ENCODE measurements at regions not wholly inside any gene's neighbourhood (a gene's known extent, or its start where the extent isn't known, plus 50 kb on each side); places are given as distances from the start of the nearest gene placed in this dataset.

- dilution Hi-C loops (cut with MboI; ENCODE audit: extremely low pct_ligation_motif_present, low sequenced_read_pairs): no loop called here
- no peak overlapping the region for H3K4me2 ChIP-seq (ENCODE audit: control insufficient read depth, extremely low read depth, insufficient read depth, low read depth, low read length)
- TF ChIP-seq CTCF (optimal IDR thresholded peaks at IDR 0.05 in 1 of 3, IDR thresholded peaks at IDR 0.05 in 1 of 3, conservative IDR thresholded peaks at IDR 0.05 in 1 of 3; ENCODE audit: extremely low read depth in 1 of 3, insufficient read depth in 2 of 3, low read length in 3 of 3) (no peak), EZH2 (IDR thresholded peaks at IDR 0.05; ENCODE audit: low read length) (no peak)
- peaks cover 8% of the 10 kb centered on the region for H3K9me3 ChIP-seq (ENCODE audit: control insufficient read depth, low read depth, low read length)
- no peak overlapping the region for H2AFZ ChIP-seq (ENCODE audit: control insufficient read depth, low read length)
- no peaks in the 10 kb centered on the region for H3K9me1 ChIP-seq (ENCODE audit: control insufficient read depth, extremely low read depth, insufficient read depth, low read length)
- peaks cover 4% of the 10 kb centered on the region for H3K27me3 ChIP-seq (ENCODE audit: control insufficient read depth, extremely low read depth, insufficient read depth, low read length)
- H3K36me3 ChIP-seq (ENCODE audit: control insufficient read depth in 2 of 2, extremely low read depth in 1 of 2, insufficient read depth in 2 of 2, low read length in 2 of 2): no peaks in the 10 kb centered on the region
- no peak overlapping the region for H3K4me3 ChIP-seq (ENCODE audit: control insufficient read depth in 2 of 3, extremely low read depth in 1 of 3, insufficient read depth in 2 of 3, low read depth in 1 of 3, low read length in 3 of 3)
- FAIRE-seq: no peak
- no peak for DNase-seq (ENCODE audit: low read depth, low spot score)
- H3K4me1 ChIP-seq (ENCODE audit: control insufficient read depth, extremely low read depth, insufficient read depth, low read length): no peaks in the 10 kb centered on the region
- no peak overlapping the region for H3K9ac ChIP-seq (ENCODE audit: control insufficient read depth, extremely low read depth, insufficient read depth, low read length)
- H3K79me2 ChIP-seq (ENCODE audit: control insufficient read depth, insufficient read depth, low read length): no peaks in the 10 kb centered on the region
- no peaks in the 10 kb centered on the region for H4K20me1 ChIP-seq (ENCODE audit: control insufficient read depth, extremely low read depth, insufficient read depth, low read length)
- no peak overlapping the region for H3K27ac ChIP-seq (ENCODE audit: control insufficient read depth, insufficient read depth, low read length)
These were observed 426.4 kb downstream of the QKI start for GRCh38 chr6:163840880-163841279.

DNA sequence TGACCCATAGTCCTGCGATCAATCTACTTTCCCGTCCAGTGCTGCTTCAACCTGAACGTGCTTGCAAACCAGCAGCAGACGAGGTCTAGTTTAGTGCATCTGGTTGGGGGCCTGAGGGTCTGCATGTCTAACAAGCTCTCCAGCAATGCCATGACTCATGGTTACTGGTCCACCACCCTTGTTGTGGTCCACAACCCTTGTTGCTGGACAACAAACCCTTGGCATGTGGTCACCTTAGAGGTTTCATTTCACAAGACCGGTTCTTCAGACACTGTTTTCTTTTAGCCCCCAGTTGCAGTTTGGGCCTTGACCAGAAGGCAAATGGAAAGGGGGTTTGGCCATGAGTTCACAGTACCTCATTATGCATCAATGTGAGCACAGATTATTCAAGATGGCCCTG is 424.8 kb downstream of the QKI start:
- Histone ChIP-seq H3K79me2 (ENCODE audit: control insufficient read depth, insufficient read depth, low read length) (no peaks in the 10 kb centered on the region), H3K9ac (ENCODE audit: control insufficient read depth, extremely low read depth, insufficient read depth, low read length) (no peak overlapping the region), H3K9me1 (ENCODE audit: control insufficient read depth, extremely low read depth, insufficient read depth, low read length) (no peaks in the 10 kb centered on the region), H3K27ac (ENCODE audit: control insufficient read depth, insufficient read depth, low read length) (no peak overlapping the region), H3K36me3 (ENCODE audit: control insufficient read depth in 2 of 2, extremely low read depth in 1 of 2, insufficient read depth in 2 of 2, low read length in 2 of 2) (no peaks in the 10 kb centered on the region), H3K4me1 (ENCODE audit: control insufficient read depth, extremely low read depth, insufficient read depth, low read length) (no peaks in the 10 kb centered on the region), H2AFZ (ENCODE audit: control insufficient read depth, low read length) (no peak overlapping the region), H3K9me3 (ENCODE audit: control insufficient read depth, low read depth, low read length) (peaks cover 8% of the 10 kb centered on the region), H3K4me2 (ENCODE audit: control insufficient read depth, extremely low read depth, insufficient read depth, low read depth, low read length) (no peak overlapping the region), H3K4me3 (ENCODE audit: control insufficient read depth in 2 of 3, extremely low read depth in 1 of 3, insufficient read depth in 2 of 3, low read depth in 1 of 3, low read length in 3 of 3) (no peak overlapping the region), H4K20me1 (ENCODE audit: control insufficient read depth, extremely low read depth, insufficient read depth, low read length) (no peaks in the 10 kb centered on the region), H3K27me3 (ENCODE audit: control insufficient read depth, extremely low read depth, insufficient read depth, low read length) (peaks cover 4% of the 10 kb centered on the region)
- FAIRE-seq (no peak), DNase-seq (ENCODE audit: low read depth, low spot score) (no peak)
- TF ChIP-seq CTCF (optimal IDR thresholded peaks at IDR 0.05 in 1 of 3, IDR thresholded peaks at IDR 0.05 in 1 of 3, conservative IDR thresholded peaks at IDR 0.05 in 1 of 3; ENCODE audit: extremely low read depth in 1 of 3, insufficient read depth in 2 of 3, low read length in 3 of 3): no peak
- no peak for TF ChIP-seq EZH2 (IDR thresholded peaks at IDR 0.05; ENCODE audit: low read length)
- dilution Hi-C loops (cut with MboI; ENCODE audit: extremely low pct_ligation_motif_present, low sequenced_read_pairs): no loop called here

Data from keratinocyte (primary cell).